ENCODE measurements at regions not wholly inside any gene's neighbourhood (a gene's known extent, or its start where the extent isn't known, plus 50 kb on each side); places are given as distances from the start of the nearest gene placed in this dataset.

GRCh38 chr16:11423315-11424117 is 78.3 kb downstream of the RMI2 start:
- TF ChIP-seq CTCF (IDR thresholded peaks at IDR 0.05; ENCODE audit: low read depth, low read length) = no peak
- no peak overlapping the region for H3K4me3 ChIP-seq (replicated peaks in 1 of 2; ENCODE audit: low read depth in 2 of 2, low read length in 2 of 2)
- no peak for DNase-seq (ENCODE audit: low read depth in 2 of 2)

- DNase-seq (ENCODE audit: low read depth in 2 of 2) = no peak
- no peak for TF ChIP-seq CTCF (IDR thresholded peaks at IDR 0.05; ENCODE audit: low read depth, low read length)
- H3K4me3 ChIP-seq (replicated peaks in 1 of 2; ENCODE audit: low read depth in 2 of 2, low read length in 2 of 2) = no peak overlapping the region
Measured at GRCh38 chr16:11424118-11424460, 78.8 kb downstream of the RMI2 start.

- no peak for TF ChIP-seq CTCF (IDR thresholded peaks at IDR 0.05; ENCODE audit: low read depth, low read length)
- no peak overlapping the region for H3K4me3 ChIP-seq (replicated peaks in 1 of 2; ENCODE audit: low read depth in 2 of 2, low read length in 2 of 2)
- no peak for DNase-seq (ENCODE audit: low read depth in 2 of 2)
Measured at GRCh38 chr16:11425140-11425539, 79.9 kb downstream of the RMI2 start.

- no peak overlapping the region for H3K4me3 ChIP-seq (replicated peaks in 1 of 2; ENCODE audit: low read depth in 2 of 2, low read length in 2 of 2)
- no peak for DNase-seq (ENCODE audit: low read depth in 2 of 2)
- no peak for TF ChIP-seq CTCF (IDR thresholded peaks at IDR 0.05; ENCODE audit: low read depth, low read length)
Measured at GRCh38 chr16:11428623-11428953, 83.3 kb downstream of the RMI2 start.

- no peak for TF ChIP-seq CTCF (IDR thresholded peaks at IDR 0.05; ENCODE audit: low read depth, low read length)
- H3K4me3 ChIP-seq (replicated peaks in 1 of 2; ENCODE audit: low read depth in 2 of 2, low read length in 2 of 2) = no peak overlapping the region
- DNase-seq (ENCODE audit: low read depth in 2 of 2) = no peak
Measured at GRCh38 chr16:11429123-11429522, 83.9 kb downstream of the RMI2 start.

- no peak overlapping the region for H3K4me3 ChIP-seq (replicated peaks in 1 of 2; ENCODE audit: low read depth in 2 of 2, low read length in 2 of 2)
- DNase-seq (ENCODE audit: low read depth in 2 of 2) = no peak
- TF ChIP-seq CTCF (IDR thresholded peaks at IDR 0.05; ENCODE audit: low read depth, low read length) = no peak
Measured at GRCh38 chr16:11429823-11430222, 84.6 kb downstream of the RMI2 start.

Measured in cardiac fibroblast (primary cell).